GM18858 (cell line): ENCODE measurements at regions not wholly inside any gene's neighbourhood (a gene's known extent, or its start where the extent isn't known, plus 50 kb on each side); places are given as distances from the start of the nearest gene placed in this dataset.

Source experiments
- ATAC-seq: cut with Tn5 transposase; IDR thresholded peaks from one replicate; pipeline ENCODE4 v1.9.1; 2021; ENCODE audit not compliant: unreplicated experiment

GRCh38 chr2:38207168-38207567, 131.2 kb upstream of the CYP1B1 start:
- no peak for ATAC-seq

- ATAC-seq, result no peak
Observed at GRCh38 chr2:38203446-38203810, 127.5 kb upstream of the CYP1B1 start.

- ATAC-seq, result no peak
Observed at GRCh38 chr2:38202713-38203445, 126.9 kb upstream of the CYP1B1 start.

- no peak for ATAC-seq
Observed at GRCh38 chr2:38201784-38202183, 125.8 kb upstream of the CYP1B1 start.

GRCh38 chr2:38200598-38200997, 124.6 kb upstream of the CYP1B1 start:
- ATAC-seq, result no peak

GRCh38 chr2:38199127-38199526, 123.2 kb upstream of the CYP1B1 start:
- no peak for ATAC-seq

GRCh38 chr2:38194751-38195150, 118.8 kb upstream of the CYP1B1 start:
- ATAC-seq, result no peak

- no peak for ATAC-seq
Observed at GRCh38 chr2:38192976-38193375, 117.0 kb upstream of the CYP1B1 start.

GRCh38 chr2:38192046-38192445, 116.1 kb upstream of the CYP1B1 start:
- no peak for ATAC-seq

- ATAC-seq, result no peak
Observed at GRCh38 chr2:38191516-38191915, 115.6 kb upstream of the CYP1B1 start.

- no peak for ATAC-seq
Observed at GRCh38 chr2:38190542-38191218, 114.7 kb upstream of the CYP1B1 start.

- ATAC-seq, result no peak
Observed at GRCh38 chr2:38187541-38188011, 111.6 kb upstream of the CYP1B1 start.

GRCh38 chr2:38185012-38185491, 109.1 kb upstream of the CYP1B1 start:
- peak; percentile 96 for ATAC-seq

GRCh38 chr2:38182492-38183003, 106.6 kb upstream of the CYP1B1 start:
- ATAC-seq, result no peak

- no peak for ATAC-seq
Observed at GRCh38 chr2:38181806-38182491, 106.0 kb upstream of the CYP1B1 start.

- ATAC-seq, result no peak
Observed at GRCh38 chr2:38180754-38181153, 104.8 kb upstream of the CYP1B1 start.

- peak; percentile 72 for ATAC-seq
Observed at GRCh38 chr2:38178556-38179419, 102.8 kb upstream of the CYP1B1 start.

- ATAC-seq, result no peak
Observed at GRCh38 chr2:38178119-38178518, 102.2 kb upstream of the CYP1B1 start.

- ATAC-seq, result no peak
Observed at GRCh38 chr2:38176619-38177021, 100.7 kb upstream of the CYP1B1 start.

- ATAC-seq, result no peak
Observed at GRCh38 chr2:38174646-38175423, 98.9 kb upstream of the CYP1B1 start.
